AG09309 (cell line): ENCODE measurements at regions not wholly inside any gene's neighbourhood (a gene's known extent, or its start where the extent isn't known, plus 50 kb on each side); places are given as distances from the start of the nearest gene placed in this dataset.

Source experiments
- DNase-seq: peaks from one replicate; pipeline ENCODE4 v3.0.0-alpha.2; 2010; ENCODE audit warnings: low read depth
- H3K4me3 ChIP-seq: 2 replicates; pipeline ENCODE4 v1.5.1; 2011; ENCODE audit warnings: mild to moderate bottlenecking, low read depth, low read length, moderate library complexity; ENCODE audit not compliant: control insufficient read depth
- TF ChIP-seq, protein P1 (sequence below): IDR thresholded peaks from 2 replicates; pipeline ENCODE4 v1.5.1; 2011; ENCODE audit warnings: mild to moderate bottlenecking, low read depth, low read length, inconsistent platforms; ENCODE audit not compliant: insufficient read depth, control insufficient read depth; ENCODE audit errors: missing control alignments

DNA sequence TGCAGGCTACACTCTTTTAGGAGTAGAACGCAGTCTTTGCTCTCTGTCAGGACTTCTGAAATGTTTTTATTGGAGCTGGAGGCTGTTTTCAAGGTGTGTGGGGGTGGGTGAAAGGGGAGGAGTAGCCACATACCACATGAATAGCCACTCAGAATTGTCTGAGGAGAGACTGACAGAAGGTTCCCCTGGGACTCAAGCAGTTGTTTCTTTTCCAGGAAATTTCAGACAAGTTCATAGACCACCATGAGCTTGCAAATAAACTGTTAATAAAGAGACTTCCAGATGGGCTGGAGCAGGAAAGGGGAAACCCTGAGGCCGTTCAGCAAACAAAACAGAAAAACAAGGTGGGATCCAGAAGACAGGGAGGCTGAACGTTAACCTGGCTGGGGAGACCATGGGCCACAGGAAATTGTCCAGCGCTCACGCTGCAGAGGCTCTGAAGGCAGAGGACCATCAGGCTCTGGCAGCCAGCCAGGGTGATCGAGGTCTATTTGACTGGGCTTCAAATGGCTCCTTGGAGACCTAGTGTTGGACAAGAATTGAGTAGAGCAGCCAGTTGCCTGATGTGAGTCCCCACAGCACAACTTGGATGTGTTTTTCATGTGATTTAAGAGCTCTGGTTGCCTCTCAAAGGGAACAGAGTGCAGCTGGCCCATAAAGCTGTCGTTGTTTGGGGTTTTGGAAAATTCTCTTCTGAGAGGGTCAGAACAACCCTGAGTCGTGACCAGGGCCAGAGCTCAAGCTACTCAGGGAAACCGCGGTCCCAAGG, 159.2 kb upstream of the RAI14 start:
- H3K4me3 ChIP-seq: no peak overlapping the region
- DNase-seq: no peak
- TF ChIP-seq, protein P1, sequence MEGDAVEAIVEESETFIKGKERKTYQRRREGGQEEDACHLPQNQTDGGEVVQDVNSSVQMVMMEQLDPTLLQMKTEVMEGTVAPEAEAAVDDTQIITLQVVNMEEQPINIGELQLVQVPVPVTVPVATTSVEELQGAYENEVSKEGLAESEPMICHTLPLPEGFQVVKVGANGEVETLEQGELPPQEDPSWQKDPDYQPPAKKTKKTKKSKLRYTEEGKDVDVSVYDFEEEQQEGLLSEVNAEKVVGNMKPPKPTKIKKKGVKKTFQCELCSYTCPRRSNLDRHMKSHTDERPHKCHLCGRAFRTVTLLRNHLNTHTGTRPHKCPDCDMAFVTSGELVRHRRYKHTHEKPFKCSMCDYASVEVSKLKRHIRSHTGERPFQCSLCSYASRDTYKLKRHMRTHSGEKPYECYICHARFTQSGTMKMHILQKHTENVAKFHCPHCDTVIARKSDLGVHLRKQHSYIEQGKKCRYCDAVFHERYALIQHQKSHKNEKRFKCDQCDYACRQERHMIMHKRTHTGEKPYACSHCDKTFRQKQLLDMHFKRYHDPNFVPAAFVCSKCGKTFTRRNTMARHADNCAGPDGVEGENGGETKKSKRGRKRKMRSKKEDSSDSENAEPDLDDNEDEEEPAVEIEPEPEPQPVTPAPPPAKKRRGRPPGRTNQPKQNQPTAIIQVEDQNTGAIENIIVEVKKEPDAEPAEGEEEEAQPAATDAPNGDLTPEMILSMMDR: no peak

DNA sequence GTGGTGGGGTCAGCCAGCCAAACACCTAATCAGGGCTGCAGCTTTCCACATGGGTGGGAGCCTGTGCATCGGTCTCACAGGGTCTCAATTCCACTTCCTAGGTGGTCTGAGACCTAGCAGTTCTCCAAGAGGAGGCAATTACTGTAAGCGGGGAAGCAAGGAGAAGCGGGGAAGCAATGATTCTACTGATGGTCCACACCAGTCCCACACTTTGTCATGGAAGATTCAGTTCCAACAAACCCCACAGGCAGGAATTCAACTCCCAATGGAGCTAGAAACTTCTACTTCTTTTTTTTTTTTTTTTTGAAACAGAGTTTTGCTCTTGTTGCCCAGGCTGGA, 158.7 kb upstream of the RAI14 start:
- no peak for DNase-seq
- no peak overlapping the region for H3K4me3 ChIP-seq
- TF ChIP-seq, protein P1: no peak

DNA sequence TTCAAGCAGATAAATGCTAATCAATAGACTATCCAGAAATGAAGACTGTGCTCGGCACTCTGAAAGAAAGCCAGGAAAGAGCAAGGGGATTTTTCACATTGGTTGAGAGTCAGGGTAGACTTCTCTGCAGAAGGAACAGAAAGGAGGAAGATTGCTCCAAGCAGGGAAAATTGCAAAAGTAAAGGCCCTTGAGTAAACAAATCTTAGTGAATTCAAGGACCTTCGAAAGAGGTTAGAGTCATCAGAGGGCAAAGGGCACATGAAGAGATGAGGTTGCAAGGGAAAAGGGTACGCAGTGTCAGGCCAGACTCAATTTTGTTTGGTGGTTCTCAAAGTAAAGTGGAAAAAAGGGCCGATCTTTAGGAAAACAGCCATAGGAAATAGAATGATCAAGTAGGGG, 157.6 kb upstream of the RAI14 start:
- no peak for DNase-seq
- no peak overlapping the region for H3K4me3 ChIP-seq
- TF ChIP-seq, protein P1: no peak

DNA sequence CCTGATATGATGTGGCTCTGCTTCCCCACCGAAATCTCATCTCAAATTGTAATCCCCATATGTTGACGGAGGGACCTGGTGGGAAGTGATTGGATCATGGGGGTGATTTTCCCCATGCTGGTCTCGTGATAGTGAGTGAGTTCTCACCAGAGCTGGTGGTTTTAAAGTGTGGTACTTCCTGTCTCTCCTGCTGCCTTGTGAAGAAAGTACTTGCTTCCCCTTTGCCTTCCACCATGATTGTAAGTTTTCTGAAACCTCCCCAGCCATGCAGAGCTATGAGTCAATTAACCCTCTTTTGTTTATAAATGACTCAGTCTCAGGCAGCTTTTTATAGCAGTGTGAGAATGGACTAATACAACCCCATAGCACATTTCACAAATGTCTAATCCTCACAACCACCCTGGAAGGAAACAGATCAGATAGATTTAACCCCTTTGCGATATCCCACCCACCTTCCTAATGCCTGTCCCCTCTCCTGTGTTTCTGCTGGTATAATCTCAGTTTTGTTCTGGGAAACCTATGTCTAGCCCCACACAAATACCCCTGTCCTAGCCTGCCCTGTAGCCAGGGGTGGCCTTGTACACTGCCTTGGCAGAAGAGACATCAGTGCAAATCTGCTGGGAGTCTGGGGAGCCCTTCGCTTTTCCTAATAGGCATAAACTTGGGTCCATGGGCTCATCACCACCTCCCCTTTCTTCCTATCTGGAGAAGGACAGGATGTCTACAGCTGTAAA, 157.0 kb upstream of the RAI14 start:
- DNase-seq: peak; percentile 64
- H3K4me3 ChIP-seq: no peak overlapping the region
- TF ChIP-seq, protein P1: no peak

DNA sequence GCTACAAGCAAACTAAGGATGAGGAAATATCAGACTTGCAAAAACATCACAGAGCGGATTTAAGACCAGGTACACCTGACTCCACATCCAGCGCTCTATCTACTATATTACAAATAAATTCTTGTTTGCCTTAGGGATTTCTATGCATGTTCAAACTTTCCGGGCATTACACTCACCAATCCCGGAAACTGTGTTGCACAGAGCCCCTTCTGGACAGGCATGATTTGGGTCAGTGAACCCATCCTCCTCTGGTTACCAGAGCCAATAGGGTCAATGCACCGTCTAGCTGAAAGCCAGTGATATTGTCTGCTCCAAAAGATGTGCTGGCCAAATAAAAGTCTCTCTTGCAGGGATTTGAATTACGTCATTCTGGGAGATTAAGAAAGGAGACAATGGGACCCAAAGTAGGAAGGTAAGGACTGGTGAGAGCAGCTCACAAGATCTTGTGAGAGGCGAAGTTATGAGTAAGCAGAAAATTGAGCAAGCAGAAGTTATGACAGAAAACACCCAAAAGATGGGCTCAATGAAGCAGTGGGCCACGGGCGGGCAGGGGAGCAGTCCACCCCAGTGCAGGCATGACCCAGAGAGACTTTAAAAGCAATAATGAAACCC, 155.8 kb upstream of the RAI14 start:
- TF ChIP-seq, protein P1: no peak
- no peak for DNase-seq
- no peak overlapping the region for H3K4me3 ChIP-seq

DNA sequence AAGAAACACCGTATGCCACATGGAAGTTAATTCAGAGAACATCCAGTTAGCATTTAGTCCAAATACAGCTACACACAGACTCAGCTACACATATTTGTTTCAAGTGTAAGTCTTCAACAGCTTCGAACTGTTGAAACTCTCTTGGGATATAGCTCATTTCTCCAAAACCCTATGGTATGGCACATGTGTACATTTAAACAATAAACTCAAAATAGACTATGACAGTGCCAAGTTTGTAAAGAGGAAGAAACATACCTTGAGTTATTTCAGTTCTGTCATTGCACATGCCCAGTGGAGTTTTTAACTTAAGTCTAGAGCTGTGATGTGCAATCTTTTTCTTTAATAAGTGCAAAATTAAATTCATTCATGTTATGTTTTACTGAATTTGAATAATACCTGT, 155.1 kb upstream of the RAI14 start:
- TF ChIP-seq, protein P1: no peak
- DNase-seq: no peak
- no peak overlapping the region for H3K4me3 ChIP-seq
